ENCODE measurements at regions not wholly inside any gene's neighbourhood (a gene's known extent, or its start where the extent isn't known, plus 50 kb on each side); places are given as distances from the start of the nearest gene placed in this dataset.

DNA sequence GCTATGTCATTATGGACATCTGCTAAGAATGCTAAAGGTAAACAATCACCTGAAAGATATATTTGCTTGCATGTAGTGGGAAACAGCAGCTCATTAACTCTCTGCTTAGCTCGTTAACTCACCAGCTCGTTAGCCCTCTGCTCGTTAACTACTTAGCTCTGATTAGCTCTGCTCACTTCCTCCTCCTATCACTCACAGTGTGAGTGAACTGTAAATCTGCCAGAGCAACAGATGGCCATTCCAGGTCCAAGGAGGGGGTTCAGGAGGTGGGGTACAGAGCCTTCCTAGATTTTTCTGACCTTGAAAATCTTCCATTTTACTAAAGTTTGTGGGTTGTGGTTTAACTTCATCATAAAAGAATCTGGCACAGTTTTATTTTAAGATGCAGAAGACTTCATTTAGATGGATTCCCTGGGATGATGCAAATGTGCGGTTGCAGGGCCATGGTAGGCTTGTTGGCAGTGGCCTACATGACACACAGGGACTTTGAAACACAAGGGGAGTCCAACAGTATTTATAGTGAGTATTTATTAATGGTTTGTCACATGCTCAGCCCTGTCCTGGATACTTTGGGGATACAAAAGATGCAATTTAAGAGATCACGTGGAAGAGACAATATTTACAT lies 1633.7 kb upstream of the CELF4 start:
- H3K4me2 ChIP-seq, result no peak overlapping the region
- H3K4me1 ChIP-seq (ENCODE audit: low read depth, poor library complexity, severe bottlenecking), result no peaks in the 10 kb centered on the region
- H3K4me3 ChIP-seq (IDR thresholded peaks at IDR 0.05; ENCODE audit: insufficient read depth, low read depth, low read length), result no peak overlapping the region
- H2AFZ ChIP-seq (ENCODE audit: low read depth), result no peak overlapping the region
- no peaks in the 10 kb centered on the region for H3K36me3 ChIP-seq (ENCODE audit: insufficient read depth)
- H4K20me1 ChIP-seq (ENCODE audit: insufficient read depth), result no peaks in the 10 kb centered on the region
- H3K27me3 ChIP-seq (ENCODE audit: insufficient read depth, low read depth), result no peaks in the 10 kb centered on the region
- TF ChIP-seq, protein P1, sequence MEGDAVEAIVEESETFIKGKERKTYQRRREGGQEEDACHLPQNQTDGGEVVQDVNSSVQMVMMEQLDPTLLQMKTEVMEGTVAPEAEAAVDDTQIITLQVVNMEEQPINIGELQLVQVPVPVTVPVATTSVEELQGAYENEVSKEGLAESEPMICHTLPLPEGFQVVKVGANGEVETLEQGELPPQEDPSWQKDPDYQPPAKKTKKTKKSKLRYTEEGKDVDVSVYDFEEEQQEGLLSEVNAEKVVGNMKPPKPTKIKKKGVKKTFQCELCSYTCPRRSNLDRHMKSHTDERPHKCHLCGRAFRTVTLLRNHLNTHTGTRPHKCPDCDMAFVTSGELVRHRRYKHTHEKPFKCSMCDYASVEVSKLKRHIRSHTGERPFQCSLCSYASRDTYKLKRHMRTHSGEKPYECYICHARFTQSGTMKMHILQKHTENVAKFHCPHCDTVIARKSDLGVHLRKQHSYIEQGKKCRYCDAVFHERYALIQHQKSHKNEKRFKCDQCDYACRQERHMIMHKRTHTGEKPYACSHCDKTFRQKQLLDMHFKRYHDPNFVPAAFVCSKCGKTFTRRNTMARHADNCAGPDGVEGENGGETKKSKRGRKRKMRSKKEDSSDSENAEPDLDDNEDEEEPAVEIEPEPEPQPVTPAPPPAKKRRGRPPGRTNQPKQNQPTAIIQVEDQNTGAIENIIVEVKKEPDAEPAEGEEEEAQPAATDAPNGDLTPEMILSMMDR (conservative IDR thresholded peaks at IDR 0.05; ENCODE audit: low read depth, low read length), result no peak
- no peak overlapping the region for H3K9ac ChIP-seq
- no peak overlapping the region for H3K27ac ChIP-seq
- H3K79me2 ChIP-seq (ENCODE audit: insufficient read depth, low read depth), result no peaks in the 10 kb centered on the region

DNA sequence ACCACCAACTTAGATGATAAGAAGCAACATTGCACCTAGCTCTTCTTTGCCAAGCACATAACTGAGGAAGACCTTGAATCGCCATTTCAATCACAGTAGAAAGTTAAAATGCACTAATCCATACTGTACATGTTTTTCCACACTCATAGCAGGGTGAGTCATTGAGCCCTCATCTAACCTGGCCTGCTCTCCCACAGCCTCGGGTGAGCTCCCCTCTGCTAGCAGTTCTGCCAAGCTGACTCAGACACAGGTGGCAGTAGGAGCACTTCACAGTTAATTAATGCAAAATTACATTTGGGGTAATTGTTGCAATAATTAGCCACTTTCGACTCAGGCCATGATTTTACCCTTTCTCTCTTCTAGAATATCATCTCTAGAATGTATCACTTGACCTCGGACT lies 1632.8 kb upstream of the CELF4 start:
- H3K4me3 ChIP-seq (IDR thresholded peaks at IDR 0.05; ENCODE audit: insufficient read depth, low read depth, low read length), result no peak overlapping the region
- no peaks in the 10 kb centered on the region for H3K4me1 ChIP-seq (ENCODE audit: low read depth, poor library complexity, severe bottlenecking)
- no peaks in the 10 kb centered on the region for H3K79me2 ChIP-seq (ENCODE audit: insufficient read depth, low read depth)
- TF ChIP-seq, protein P1 (conservative IDR thresholded peaks at IDR 0.05; ENCODE audit: low read depth, low read length), result no peak
- no peak overlapping the region for H3K9ac ChIP-seq
- H4K20me1 ChIP-seq (ENCODE audit: insufficient read depth), result no peaks in the 10 kb centered on the region
- no peak overlapping the region for H2AFZ ChIP-seq (ENCODE audit: low read depth)
- H3K4me2 ChIP-seq, result no peak overlapping the region
- H3K27ac ChIP-seq, result no peak overlapping the region
- no peaks in the 10 kb centered on the region for H3K27me3 ChIP-seq (ENCODE audit: insufficient read depth, low read depth)
- H3K36me3 ChIP-seq (ENCODE audit: insufficient read depth), result no peaks in the 10 kb centered on the region

DNA sequence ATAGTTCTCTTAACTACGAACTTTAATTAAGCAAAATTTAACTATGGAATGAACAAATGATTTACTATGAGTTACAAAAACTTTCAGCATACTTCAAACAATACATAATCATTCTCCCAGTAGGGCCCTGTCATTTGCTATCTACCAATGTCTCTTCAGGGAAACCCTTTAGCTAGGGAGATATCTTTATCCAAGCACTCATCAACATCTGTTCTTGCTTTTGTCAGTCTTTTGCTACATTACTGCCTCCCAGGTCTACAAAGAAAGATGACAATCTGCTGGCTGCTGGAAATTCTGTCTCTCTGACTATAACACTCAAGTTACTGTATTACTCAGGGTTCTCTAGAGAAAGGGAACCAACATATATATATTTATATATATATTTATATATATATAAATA lies 1626.3 kb upstream of the CELF4 start:
- no peaks in the 10 kb centered on the region for H4K20me1 ChIP-seq (ENCODE audit: insufficient read depth)
- no peak overlapping the region for H3K9ac ChIP-seq
- H3K79me2 ChIP-seq (ENCODE audit: insufficient read depth, low read depth), result no peaks in the 10 kb centered on the region
- TF ChIP-seq, protein P1 (conservative IDR thresholded peaks at IDR 0.05; ENCODE audit: low read depth, low read length), result no peak
- no peaks in the 10 kb centered on the region for H3K36me3 ChIP-seq (ENCODE audit: insufficient read depth)
- H3K4me3 ChIP-seq (IDR thresholded peaks at IDR 0.05; ENCODE audit: insufficient read depth, low read depth, low read length), result no peak overlapping the region
- H3K4me1 ChIP-seq (ENCODE audit: low read depth, poor library complexity, severe bottlenecking), result no peaks in the 10 kb centered on the region
- no peaks in the 10 kb centered on the region for H3K27me3 ChIP-seq (ENCODE audit: insufficient read depth, low read depth)
- no peak overlapping the region for H3K4me2 ChIP-seq
- H3K27ac ChIP-seq, result no peak overlapping the region
- H2AFZ ChIP-seq (ENCODE audit: low read depth), result no peak overlapping the region

DNA sequence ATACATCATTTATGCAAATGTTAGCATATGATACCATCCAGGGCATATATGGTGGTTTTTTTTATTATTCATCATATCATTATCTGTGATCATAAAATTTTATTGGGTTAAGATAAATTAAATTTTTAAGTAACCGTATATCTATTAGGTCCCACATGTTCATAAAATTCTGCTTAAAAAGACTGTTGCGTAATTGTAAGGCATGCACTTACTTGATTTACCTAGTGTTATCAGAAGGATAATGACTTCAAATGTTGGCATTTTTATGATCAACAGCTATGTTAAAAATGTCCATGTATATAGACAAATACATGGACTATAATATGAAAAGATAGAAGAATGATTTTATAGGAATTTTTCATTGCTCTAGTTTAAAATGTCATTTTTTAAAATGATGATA lies 1625.5 kb upstream of the CELF4 start:
- H3K27ac ChIP-seq, result no peak overlapping the region
- TF ChIP-seq, protein P1 (conservative IDR thresholded peaks at IDR 0.05; ENCODE audit: low read depth, low read length), result no peak
- H3K9ac ChIP-seq, result no peak overlapping the region
- H3K4me3 ChIP-seq (IDR thresholded peaks at IDR 0.05; ENCODE audit: insufficient read depth, low read depth, low read length), result no peak overlapping the region
- no peaks in the 10 kb centered on the region for H3K4me1 ChIP-seq (ENCODE audit: low read depth, poor library complexity, severe bottlenecking)
- H3K4me2 ChIP-seq, result no peak overlapping the region
- no peaks in the 10 kb centered on the region for H3K36me3 ChIP-seq (ENCODE audit: insufficient read depth)
- H3K27me3 ChIP-seq (ENCODE audit: insufficient read depth, low read depth), result no peaks in the 10 kb centered on the region
- H2AFZ ChIP-seq (ENCODE audit: low read depth), result no peak overlapping the region
- H3K79me2 ChIP-seq (ENCODE audit: insufficient read depth, low read depth), result no peaks in the 10 kb centered on the region
- no peaks in the 10 kb centered on the region for H4K20me1 ChIP-seq (ENCODE audit: insufficient read depth)
